Right atrium auricular region (tissue), 2 donors: ENCODE measurements at regions not wholly inside any gene's neighbourhood (a gene's known extent, or its start where the extent isn't known, plus 50 kb on each side); places are given as distances from the start of the nearest gene placed in this dataset.

Experiments
- DNase-seq: peaks from one replicate; pipeline ENCODE4 v3.0.0-alpha.2; 2019; ENCODE audit warnings: low spot score
- H3K27ac ChIP-seq, 2 donors: fragments of 200-600 bp; sonication (generic); 1 replicate in 1 of 2; 2 replicates in 1 of 2; pipeline ENCODE4 v1.5.1; 2016 to 2019
- H3K27me3 ChIP-seq, 2 donors: fragments of 200-600 bp; sonication (generic); one replicate each; pipeline versions ENCODE4 v1.5.1 to v1.6.0; 2017 to 2019
- H3K36me3 ChIP-seq: fragments of 200-600 bp; sonication (generic); one replicate; pipeline ENCODE4 v1.5.1; 2016
- H3K4me1 ChIP-seq, 2 donors: fragments of 200-600 bp; sonication (generic); one replicate each; pipeline versions ENCODE4 v1.5.1 to v1.6.0; 2017 to 2019
- H3K4me3 ChIP-seq, 2 donors: fragments of 200-600 bp; sonication (generic); 1 replicate in 1 of 2; 2 replicates in 1 of 2; pipeline ENCODE4 v1.5.1; 2017 to 2019; ENCODE audit warnings: mild to moderate bottlenecking in 1 of 2, moderate library complexity in 1 of 2
- H3K9me3 ChIP-seq, 2 donors: fragments of 200-600 bp; sonication (generic); one replicate each; pipeline ENCODE4 v1.5.1; 2019
- CTCF ChIP-seq, 2 donors: fragments of 200-600 bp; sonication (generic); IDR thresholded peaks; one replicate each; pipeline ENCODE4 v1.5.1; 2019; ENCODE audit warnings: antibody characterized with exemption in 2 of 2

GRCh38 chr10:2917926-2918325 lies 149.4 kb upstream of the PFKP start:
- Histone ChIP-seq H3K9me3 (no peaks in the 10 kb centered on the region), H3K4me3 (no peak overlapping the region), H3K4me1 (no peaks in the 10 kb centered on the region), H3K27me3 (no peaks in the 10 kb centered on the region), H3K36me3 (no peaks in the 10 kb centered on the region), H3K27ac (no peak overlapping the region)
- no peak for TF ChIP-seq CTCF (IDR thresholded peaks at IDR 0.05)
- DNase-seq, result no peak

- Histone ChIP-seq H3K27ac (no peak overlapping the region), H3K9me3 (no peaks in the 10 kb centered on the region), H3K4me3 (no peak overlapping the region), H3K27me3 (no peaks in the 10 kb centered on the region), H3K36me3 (no peaks in the 10 kb centered on the region), H3K4me1 (no peaks in the 10 kb centered on the region)
- no peak for DNase-seq
- TF ChIP-seq CTCF (IDR thresholded peaks at IDR 0.05), result no peak
These were observed 151.9 kb upstream of the PFKP start for GRCh38 chr10:2915412-2915811.

GRCh38 chr10:2914741-2915140 lies 152.6 kb upstream of the PFKP start:
- H3K4me1 ChIP-seq, result no peaks in the 10 kb centered on the region
- no peak for TF ChIP-seq CTCF (IDR thresholded peaks at IDR 0.05)
- DNase-seq, result no peak
- no peaks in the 10 kb centered on the region for H3K9me3 ChIP-seq
- H3K27ac ChIP-seq, result no peak overlapping the region
- no peaks in the 10 kb centered on the region for H3K27me3 ChIP-seq
- H3K36me3 ChIP-seq, result no peaks in the 10 kb centered on the region
- no peak overlapping the region for H3K4me3 ChIP-seq

- Histone ChIP-seq H3K4me1 (no peaks in the 10 kb centered on the region), H3K36me3 (no peaks in the 10 kb centered on the region), H3K27me3 (no peaks in the 10 kb centered on the region), H3K27ac (no peak overlapping the region), H3K9me3 (no peaks in the 10 kb centered on the region), H3K4me3 (no peak overlapping the region)
- no peak for TF ChIP-seq CTCF (IDR thresholded peaks at IDR 0.05)
- no peak for DNase-seq
These were observed 153.9 kb upstream of the PFKP start for GRCh38 chr10:2913474-2913873.

DNA sequence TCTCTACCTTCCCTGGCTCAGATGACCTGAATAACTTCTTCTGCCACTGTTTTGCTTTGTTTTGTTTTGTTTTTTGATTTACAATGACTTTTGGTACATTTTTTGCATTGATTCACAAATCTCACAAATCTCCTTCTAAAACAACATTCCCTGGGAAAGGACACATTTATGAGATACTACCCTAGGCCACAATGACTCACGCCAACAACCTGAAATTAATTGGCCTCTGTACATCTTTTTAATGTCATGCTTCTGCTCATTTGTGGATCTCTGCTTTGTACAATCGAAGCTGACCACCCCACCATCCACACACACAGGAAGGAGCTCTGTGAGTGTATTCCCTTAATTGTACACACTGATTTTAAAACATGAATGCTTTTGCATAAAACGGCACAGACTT lies 156.7 kb upstream of the PFKP start:
- no peaks in the 10 kb centered on the region for H3K4me1 ChIP-seq
- H3K36me3 ChIP-seq, result no peaks in the 10 kb centered on the region
- H3K9me3 ChIP-seq, result no peaks in the 10 kb centered on the region
- no peaks in the 10 kb centered on the region for H3K27me3 ChIP-seq
- H3K27ac ChIP-seq, result no peak overlapping the region
- H3K4me3 ChIP-seq, result no peak overlapping the region
- TF ChIP-seq CTCF (IDR thresholded peaks at IDR 0.05), result no peak
- DNase-seq, result no peak

DNA sequence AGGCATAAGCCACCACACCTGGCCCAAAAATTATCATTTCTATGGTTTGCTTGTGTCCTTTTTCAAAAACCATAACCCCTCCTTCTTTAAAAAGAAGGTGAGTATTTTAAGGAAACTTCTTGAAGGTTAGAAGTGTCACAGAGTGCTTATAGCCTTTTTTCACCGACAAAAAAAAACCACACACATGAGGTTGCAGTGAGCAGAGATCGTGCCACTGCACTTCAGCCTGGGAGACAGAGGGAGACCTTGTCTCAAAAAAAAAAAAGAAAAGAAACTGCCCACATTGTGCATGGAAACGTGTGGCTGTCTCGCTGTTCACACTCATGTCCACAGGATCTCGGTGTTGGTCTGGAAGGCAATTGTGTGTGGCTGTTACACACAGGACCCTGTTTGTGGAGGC lies 157.4 kb upstream of the PFKP start:
- H3K4me1 ChIP-seq, result no peaks in the 10 kb centered on the region
- H3K36me3 ChIP-seq, result no peaks in the 10 kb centered on the region
- no peak overlapping the region for H3K27ac ChIP-seq
- no peaks in the 10 kb centered on the region for H3K27me3 ChIP-seq
- no peak for TF ChIP-seq CTCF (IDR thresholded peaks at IDR 0.05)
- DNase-seq, result no peak
- no peak overlapping the region for H3K4me3 ChIP-seq
- no peaks in the 10 kb centered on the region for H3K9me3 ChIP-seq
